Erythroblast (primary cell): ENCODE measurements at regions not wholly inside any gene's neighbourhood (a gene's known extent, or its start where the extent isn't known, plus 50 kb on each side); places are given as distances from the start of the nearest gene placed in this dataset.

Source experiments
- GATA1 ChIP-seq: IDR thresholded peaks from 2 replicates; pipeline ENCODE4 v1.6.1; 2011; ENCODE audit warnings: low read depth, mild to moderate bottlenecking, control low read depth, low read length, moderate library complexity
- POLR2A ChIP-seq: IDR thresholded peaks from 2 replicates; pipeline ENCODE4 v1.6.1; 2011; ENCODE audit warnings: mild to moderate bottlenecking, low read length

DNA sequence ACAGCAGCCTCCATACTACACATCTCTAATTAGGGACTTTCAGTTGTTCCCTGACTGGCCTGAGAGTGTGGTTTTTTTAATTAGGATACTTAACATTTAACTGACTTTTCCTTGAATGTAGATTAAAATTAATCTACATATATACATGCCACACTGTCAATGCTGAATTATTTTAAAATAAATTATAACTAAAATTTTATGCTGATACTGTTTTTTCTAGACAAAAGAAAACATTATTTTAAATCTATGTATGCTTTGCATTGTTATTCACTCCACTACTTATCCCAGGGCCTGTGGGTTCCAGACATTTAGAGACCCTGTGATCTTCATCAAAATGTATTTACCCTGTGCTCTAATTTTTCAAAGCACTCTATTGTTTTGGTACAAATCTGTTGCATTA is 496.0 kb upstream of the MAP2 start:
- no peak for TF ChIP-seq POLR2A
- TF ChIP-seq GATA1: no peak
